Small intestine (tissue), 7 donors: ENCODE measurements at regions not wholly inside any gene's neighbourhood (a gene's known extent, or its start where the extent isn't known, plus 50 kb on each side); places are given as distances from the start of the nearest gene placed in this dataset.

Source experiments
- DNase-seq, 2 donors: peaks; one replicate each; pipeline versions ENCODE4 v3.0.0 to v3.0.0-alpha.2; 2013
- FAIRE-seq: peaks from 2 replicates; lab custom pipeline; 2012; peaks lifted over from hg19 to GRCh38; lab: Jason Lieb, UNC
- H3K27ac ChIP-seq, 3 donors: one replicate each; pipeline ENCODE4 v1.5.1; 2013; ENCODE audit warnings: low read length in 2 of 3, mild to moderate bottlenecking in 2 of 3, control low read depth in 1 of 3, inconsistent platforms in 1 of 3, low read depth in 1 of 3, moderate library complexity in 1 of 3
- H3K27me3 ChIP-seq, 3 donors: one replicate each; pipeline ENCODE4 v1.6.1; 2013; ENCODE audit warnings: low read length in 3 of 3, inconsistent platforms in 1 of 3; ENCODE audit not compliant: control insufficient read depth in 3 of 3, insufficient read depth in 3 of 3
- H3K36me3 ChIP-seq, 3 donors: one replicate each; pipeline ENCODE4 v1.6.1; 2013; ENCODE audit warnings: low read length in 3 of 3, inconsistent platforms in 1 of 3, low read depth in 1 of 3, mild to moderate bottlenecking in 1 of 3, moderate library complexity in 1 of 3; ENCODE audit not compliant: control insufficient read depth in 3 of 3, insufficient read depth in 2 of 3
- H3K4me1 ChIP-seq, 3 donors: one replicate each; pipeline ENCODE4 v1.6.1; 2013; ENCODE audit warnings: low read length in 2 of 3, inconsistent platforms in 1 of 3, low read depth in 1 of 3, mild to moderate bottlenecking in 1 of 3, moderate library complexity in 1 of 3; ENCODE audit not compliant: control insufficient read depth in 3 of 3, insufficient read depth in 2 of 3
- H3K4me3 ChIP-seq, 3 donors: one replicate each; pipeline ENCODE4 v1.5.1; 2013; ENCODE audit warnings: low read length in 3 of 3, control low read depth in 1 of 3, inconsistent platforms in 1 of 3, low read depth in 1 of 3, mild to moderate bottlenecking in 1 of 3, moderate library complexity in 1 of 3
- H3K9me3 ChIP-seq, 2 donors: one replicate each; pipeline ENCODE4 v1.6.1; 2013; ENCODE audit warnings: low read depth in 1 of 2, low read length in 1 of 2; ENCODE audit not compliant: control insufficient read depth in 2 of 2, insufficient read depth in 1 of 2
- WGBS, 3 donors: extraction: QIAGEN DNeasy Blood & Tissue Kit; methylation state at CpG; one replicate each; pipeline ENCODE4 v1.1.7; 2013; 5-methylcytosine and 5-hydroxymethylcytosine counted together
- donor health status: healthy with polysubstance abuse.
- donor health status: control.
- donor health status: control.
- donor health status: Bipolar disorder and iron deficiency.
- donor health status: healthy.

DNA sequence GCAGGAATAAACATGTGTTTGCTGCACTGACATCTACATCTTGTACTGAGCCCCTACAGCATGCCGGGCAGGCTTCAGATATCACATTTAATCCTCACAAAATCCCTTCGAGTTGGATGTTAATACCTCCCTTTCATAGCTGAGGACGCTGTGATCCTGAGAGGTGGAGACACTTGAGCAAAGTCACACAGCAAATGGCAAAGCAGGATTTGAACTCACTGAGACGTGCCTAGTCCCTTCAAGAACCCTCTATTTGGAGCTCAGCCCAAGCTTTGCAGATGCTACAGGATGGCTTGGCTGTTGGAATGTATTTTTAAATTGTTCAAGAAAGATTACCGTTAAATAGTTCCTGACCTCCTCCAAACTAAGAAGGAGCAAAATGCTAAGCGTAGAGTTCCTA is 64.6 kb upstream of the SLC6A6 start:
- no peak overlapping the region for H3K27ac ChIP-seq
- 71 to 75% (median 73%) methylated on average over 6 of the region's 6 CpGs for WGBS, 3 donors
- no peaks in the 10 kb centered on the region for H3K36me3 ChIP-seq
- no peaks in the 10 kb centered on the region for H3K27me3 ChIP-seq
- no peak for FAIRE-seq
- peaks cover 0 to 12% (median 0%) of the 10 kb centered on the region in 3 donors for H3K4me1 ChIP-seq
- no peak overlapping the region for H3K4me3 ChIP-seq
- H3K9me3 ChIP-seq, result no peaks in the 10 kb centered on the region
- no peak for DNase-seq

DNA sequence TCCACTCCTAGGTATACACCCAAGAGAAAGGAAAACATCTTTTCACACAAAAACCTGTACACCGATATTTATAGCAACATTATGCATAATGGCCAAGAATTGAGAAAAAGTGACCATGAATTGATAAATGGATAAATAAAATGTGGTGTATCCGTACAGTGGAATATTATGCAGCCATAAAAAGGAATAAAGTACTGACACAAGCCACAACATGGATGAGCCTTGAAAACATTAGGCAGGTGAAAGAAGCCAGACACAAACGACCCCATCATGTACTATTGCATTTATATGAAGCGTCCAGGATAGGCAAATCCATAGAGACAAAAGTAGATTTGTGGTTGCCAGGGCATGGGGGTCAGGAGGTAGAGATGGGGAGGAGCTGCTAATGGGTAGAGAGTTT is 64.2 kb upstream of the SLC6A6 start:
- Histone ChIP-seq H3K27me3 (no peaks in the 10 kb centered on the region), H3K27ac (no peak overlapping the region), H3K36me3 (no peaks in the 10 kb centered on the region), H3K9me3 (no peaks in the 10 kb centered on the region), H3K4me1 (peaks cover 0 to 12% (median 0%) of the 10 kb centered on the region in 3 donors), H3K4me3 (no peak overlapping the region)
- DNase-seq, result no peak
- 62 to 77% (median 73%) methylated on average over 4 of the region's 4 CpGs for WGBS, 3 donors
- no peak for FAIRE-seq

DNA sequence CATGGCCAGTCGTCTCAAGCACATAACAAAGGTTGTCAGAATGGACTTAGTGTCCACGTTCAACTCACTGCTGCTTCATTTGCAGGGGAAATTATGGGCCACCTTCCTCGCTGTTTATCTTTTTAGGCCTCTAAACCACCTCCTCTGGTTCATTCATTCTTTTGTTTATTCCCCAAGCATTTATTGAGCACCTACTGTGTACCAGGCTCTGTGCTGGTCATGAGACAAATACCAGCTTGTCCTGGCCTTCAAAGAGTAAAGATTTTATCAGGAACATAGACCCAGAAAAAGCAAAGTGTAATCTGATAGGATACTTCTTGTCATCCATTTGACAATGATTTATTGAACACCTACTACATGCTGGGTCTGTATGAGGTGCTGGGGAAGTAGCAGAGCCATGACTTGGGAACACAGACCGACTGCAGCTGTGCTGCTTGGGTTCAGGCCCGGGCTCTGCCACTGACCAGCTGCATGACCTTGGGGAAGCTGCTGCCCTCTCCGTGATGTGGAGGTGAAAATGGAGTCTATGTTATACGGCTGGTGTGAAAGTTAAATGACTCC is 63.4 kb upstream of the SLC6A6 start:
- FAIRE-seq, result no peak
- Histone ChIP-seq H3K27ac (no peak overlapping the region), H3K9me3 (no peaks in the 10 kb centered on the region), H3K4me1 (peaks cover 0 to 6% (median 0%) of the 10 kb centered on the region in 3 donors), H3K27me3 (no peaks in the 10 kb centered on the region), H3K36me3 (no peaks in the 10 kb centered on the region), H3K4me3 (no peak overlapping the region)
- WGBS, 3 donors, result 86 to 90% (median 89%) methylated on average over 7 of the region's 7 CpGs
- no peak for DNase-seq

DNA sequence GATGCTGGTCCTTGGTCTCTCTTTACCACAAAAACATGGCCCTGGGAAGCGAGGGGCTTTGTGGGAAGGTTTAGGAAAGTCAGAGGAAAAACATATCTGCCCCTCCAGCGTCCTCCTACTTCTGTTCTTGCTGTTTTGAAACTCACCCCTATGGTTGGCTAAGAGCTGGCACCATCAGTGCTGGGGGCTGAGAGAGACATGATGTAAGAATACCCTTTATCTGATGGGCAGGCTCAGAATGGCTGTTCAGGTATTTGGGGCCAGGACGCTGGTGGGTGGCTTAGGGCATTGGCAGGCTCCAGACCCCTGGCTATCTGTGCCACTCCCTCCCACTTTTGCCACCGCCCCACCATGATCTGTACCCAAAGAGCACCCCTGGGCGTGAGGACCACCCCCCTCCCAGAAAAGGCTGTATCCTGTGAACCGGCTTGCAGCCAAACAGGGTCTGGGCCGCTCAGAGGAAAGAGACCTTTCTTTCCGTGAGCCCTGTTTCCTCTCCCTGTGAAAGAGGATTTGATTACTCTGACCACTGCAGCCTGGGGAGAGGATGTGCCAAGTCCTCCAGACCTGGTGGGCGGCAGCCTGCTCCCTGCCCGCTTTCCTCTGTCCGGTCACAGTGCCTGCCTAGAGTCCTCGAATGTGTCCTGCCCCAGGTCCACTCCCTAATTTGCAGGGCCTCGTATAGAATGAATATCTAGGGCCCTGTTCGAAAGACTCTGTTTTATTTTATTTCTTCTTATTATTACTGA is 61.3 kb upstream of the SLC6A6 start:
- Histone ChIP-seq H3K4me3 (no peak overlapping the region), H3K9me3 (no peaks in the 10 kb centered on the region), H3K36me3 (no peaks in the 10 kb centered on the region), H3K27me3 (no peaks in the 10 kb centered on the region), H3K4me1 (peaks cover 0 to 4% (median 0%) of the 10 kb centered on the region in 3 donors), H3K27ac (no peak overlapping the region)
- no peak for DNase-seq
- 75 to 80% (median 80%) methylated on average over 14 of the region's 14 CpGs for WGBS, 3 donors
- no peak for FAIRE-seq

DNA sequence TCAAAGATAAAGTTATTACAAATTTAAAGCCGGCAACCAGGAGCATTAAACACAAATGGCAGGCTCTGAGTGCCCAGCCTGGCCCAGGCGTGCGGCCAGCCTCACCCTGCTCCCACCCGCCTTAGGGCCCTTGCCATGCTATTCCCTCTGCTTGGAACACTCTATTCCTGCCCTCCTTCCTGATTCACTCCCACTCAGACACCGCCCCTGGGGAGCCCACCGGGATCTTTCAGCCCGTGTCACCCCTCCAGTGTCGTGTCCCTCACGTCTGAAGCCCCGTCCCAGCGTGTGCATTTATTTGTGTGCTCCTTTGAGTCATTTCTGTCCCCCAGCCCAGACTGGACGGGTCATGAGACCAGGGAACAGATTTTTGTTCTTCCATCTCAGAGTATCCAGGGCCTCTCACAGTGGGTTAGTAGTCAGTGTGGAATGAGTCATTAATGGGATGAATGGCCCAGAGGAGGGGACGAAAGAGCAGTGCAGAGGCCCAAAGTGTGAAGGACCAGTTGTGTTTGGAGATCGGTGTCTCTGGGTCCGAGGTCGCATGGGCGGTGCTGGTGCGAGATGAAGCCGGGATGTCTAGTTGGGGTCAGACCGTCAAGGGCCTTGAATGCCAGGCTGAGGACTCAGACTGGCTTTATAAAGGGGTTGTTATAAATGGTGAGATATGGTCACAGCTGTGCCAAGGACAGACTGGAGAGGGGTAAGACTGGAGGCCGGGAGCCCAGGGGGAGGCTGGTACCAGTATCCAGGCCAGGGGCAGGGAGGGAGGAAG is 58.9 kb upstream of the SLC6A6 start:
- H3K27me3 ChIP-seq, result no peaks in the 10 kb centered on the region
- WGBS, 3 donors, result 85 to 96% (median 93%) methylated on average over 21 of the region's 21 CpGs
- no peaks in the 10 kb centered on the region for H3K9me3 ChIP-seq
- FAIRE-seq, result no peak
- H3K27ac ChIP-seq, result no peak overlapping the region
- no peak overlapping the region for H3K4me3 ChIP-seq
- H3K4me1 ChIP-seq, result peaks cover 0 to 9% (median 0%) of the 10 kb centered on the region in 3 donors
- H3K36me3 ChIP-seq, result no peaks in the 10 kb centered on the region
- DNase-seq, result no peak

DNA sequence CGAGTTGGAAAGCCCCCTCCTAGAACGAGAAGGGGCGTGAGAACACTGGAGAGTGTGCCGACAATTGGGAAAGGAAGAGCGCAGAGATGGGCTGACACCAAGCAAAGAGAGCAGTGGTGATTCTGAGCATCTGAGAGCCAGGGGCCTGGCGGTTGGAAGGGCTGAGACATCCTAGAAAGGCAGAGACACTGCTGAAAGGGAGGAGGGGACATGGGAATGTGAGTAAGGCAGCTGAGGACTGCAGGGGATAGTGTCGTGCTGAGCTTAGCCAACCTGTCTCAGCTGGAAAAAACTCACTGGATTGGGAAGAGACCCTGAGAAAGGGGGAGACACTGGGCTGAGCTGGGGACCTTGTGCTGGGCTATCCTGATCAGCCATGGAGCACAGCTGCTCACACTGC is 58.1 kb upstream of the SLC6A6 start:
- WGBS, 3 donors, result 89 to 93% (median 90%) methylated on average over 7 of the region's 7 CpGs
- Histone ChIP-seq H3K27me3 (no peaks in the 10 kb centered on the region), H3K4me1 (peaks cover 0 to 9% (median 0%) of the 10 kb centered on the region in 3 donors), H3K9me3 (no peaks in the 10 kb centered on the region), H3K4me3 (no peak overlapping the region), H3K36me3 (no peaks in the 10 kb centered on the region), H3K27ac (no peak overlapping the region)
- no peak for DNase-seq
- FAIRE-seq, result no peak

DNA sequence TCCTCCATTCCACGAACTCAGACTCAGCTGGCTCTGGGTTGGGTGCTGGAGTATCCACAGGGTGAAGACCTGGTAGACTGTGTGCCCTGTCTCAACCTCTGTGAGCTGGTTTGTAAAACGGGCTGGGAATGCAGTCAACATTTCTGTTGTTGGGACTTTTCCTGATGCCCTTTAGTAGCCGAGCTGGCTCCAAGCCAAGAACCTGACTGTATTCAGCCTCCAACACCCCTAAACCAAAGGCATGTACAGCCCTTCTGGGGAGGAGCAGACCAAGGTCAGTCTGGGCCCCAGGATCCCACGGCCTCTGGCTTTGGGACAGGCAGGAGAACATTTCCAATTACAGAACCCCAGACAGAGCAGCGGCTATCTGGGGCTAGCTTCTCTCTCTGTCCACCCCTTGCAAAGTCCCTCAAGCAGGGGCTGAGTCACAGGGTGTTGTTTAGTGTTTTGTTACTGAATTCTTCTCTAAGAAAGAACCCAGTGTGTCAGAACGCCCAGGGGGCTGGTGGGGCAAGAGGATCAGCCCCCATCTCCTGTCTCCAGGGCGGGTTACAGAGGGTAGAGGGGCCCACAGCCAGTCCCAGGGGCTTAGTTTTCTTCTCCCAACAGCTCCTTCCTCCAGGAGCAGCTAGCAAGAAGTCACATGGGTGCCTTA is 56.8 kb upstream of the SLC6A6 start:
- H3K27me3 ChIP-seq, result no peaks in the 10 kb centered on the region
- 66 to 75% (median 74%) methylated on average over 7 of the region's 7 CpGs for WGBS, 3 donors
- no peak for FAIRE-seq
- H3K4me1 ChIP-seq, result peaks cover 0 to 9% (median 0%) of the 10 kb centered on the region in 3 donors
- H3K27ac ChIP-seq, result no peak overlapping the region
- no peaks in the 10 kb centered on the region for H3K9me3 ChIP-seq
- no peak for DNase-seq
- no peak overlapping the region for H3K4me3 ChIP-seq
- no peaks in the 10 kb centered on the region for H3K36me3 ChIP-seq

DNA sequence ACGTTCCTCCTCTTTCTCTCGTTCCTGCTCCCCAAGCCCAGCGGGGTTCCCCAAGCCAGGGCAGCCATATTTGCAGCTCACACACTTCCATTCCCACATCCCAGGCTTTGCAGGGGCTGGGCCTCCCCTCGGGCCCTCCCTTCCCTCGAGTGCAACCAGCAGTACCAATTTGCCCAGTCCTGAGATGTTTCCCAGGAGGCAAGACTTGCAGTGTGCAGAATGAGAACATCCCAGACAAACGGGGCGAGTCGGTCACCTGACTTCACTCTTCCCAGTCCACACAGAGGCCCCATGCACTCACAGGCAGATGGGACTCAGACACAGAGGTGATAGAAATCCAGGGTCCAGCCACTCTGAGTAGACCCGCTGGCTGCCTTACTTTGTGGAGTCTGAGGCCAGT is 56.2 kb upstream of the SLC6A6 start:
- H3K4me1 ChIP-seq, result peaks cover 0 to 9% (median 0%) of the 10 kb centered on the region in 3 donors
- WGBS, 3 donors, result 72 to 77% (median 74%) methylated on average over 9 of the region's 9 CpGs
- H3K9me3 ChIP-seq, result no peaks in the 10 kb centered on the region
- H3K36me3 ChIP-seq, result no peaks in the 10 kb centered on the region
- DNase-seq, result peak in 1 of 2 donors; percentile 57
- FAIRE-seq, result no peak
- H3K27ac ChIP-seq, result no peak overlapping the region
- H3K4me3 ChIP-seq, result no peak overlapping the region
- H3K27me3 ChIP-seq, result no peaks in the 10 kb centered on the region
